HepG2 (cell line): ENCODE measurements at regions not wholly inside any gene's neighbourhood (a gene's known extent, or its start where the extent isn't known, plus 50 kb on each side); places are given as distances from the start of the nearest gene placed in this dataset.
A peak's percentile ranks its signal among the peaks of the same experiment; 100 is the strongest.

Experiments used
- ATAC-seq: fragments of 200-7000 bp; cut with Tn5 transposase; 3 replicates; pipeline ENCODE4 v1.9.1; 2020; ENCODE audit warnings: mild to moderate bottlenecking, moderate library complexity
- BruUV-seq: library from RNA; stranded (reverse); fragments of 400-500 nt; replicated peaks from 2 replicates; lab custom pipeline; 2021; lab: Mats Ljungman, UMichigan
- CTCF ChIA-PET: fragments of 300-600 bp; formaldehyde crosslinking; extraction: SDS; loops from one replicate; lab custom pipeline; 2021; ENCODE audit warnings: low total read pairs, inconsistent platforms, low intra/inter-chr PET ratio; lab: Yijun Ruan, JAX
- POLR2A ChIA-PET: fragments of 350-600 bp; sonication (Branson Sonifier 250); formaldehyde crosslinking; loops from one replicate; lab custom pipeline; 2020; ENCODE audit warnings: antibody characterized with exemption, inconsistent platforms; lab: Yijun Ruan, JAX
- DNase-seq: peaks from one replicate; pipeline ENCODE4 v3.0.0-alpha.2; 2015; ENCODE audit warnings: low spot score
- FAIRE-seq: peaks from 3 replicates; lab custom pipeline; 2011; peaks lifted over from hg19 to GRCh38; lab: Jason Lieb, UNC
- H2AFZ ChIP-seq: one replicate; pipeline ENCODE4 v1.6.1; 2011; ENCODE audit warnings: low read length, inconsistent platforms
- H3K27ac ChIP-seq: fragments of 300-600 bp; 3 replicates; pipeline ENCODE4 v1.8.0; 2011; ENCODE audit warnings: mixed run types, mild to moderate bottlenecking, mixed read lengths, low read length, inconsistent platforms; ENCODE audit not compliant: insufficient read depth; ENCODE audit errors: extremely low read length
- H3K27me3 ChIP-seq, 2 experiments: fragments of 200-600 bp in 1 of 2; 2 replicates in 1 of 2; 3 replicates in 1 of 2; pipeline versions ENCODE4 v1.6.0 to v1.8.0; 2011; ENCODE audit warnings: low read length in 2 of 2, mild to moderate bottlenecking in 2 of 2, moderate library complexity in 2 of 2, inconsistent platforms in 1 of 2; ENCODE audit not compliant: insufficient read depth in 2 of 2, control insufficient read depth in 1 of 2
- H3K36me3 ChIP-seq, 2 experiments: fragments of 200-600 bp in 1 of 2; replicated peaks in 1 of 2; 2 replicates in 1 of 2; 3 replicates in 1 of 2; pipeline versions ENCODE4 v1.5.1 to v1.8.0; 2011; ENCODE audit warnings: low read length in 2 of 2, inconsistent platforms in 1 of 2; ENCODE audit not compliant: insufficient read depth in 2 of 2, control insufficient read depth in 1 of 2
- H3K4me1 ChIP-seq: 2 replicates; pipeline ENCODE4 v1.5.1; 2012; ENCODE audit warnings: low read length, inconsistent platforms; ENCODE audit not compliant: insufficient read depth
- H3K4me2 ChIP-seq: 2 replicates; pipeline ENCODE4 v1.6.0; 2011; ENCODE audit warnings: low read depth, low read length, inconsistent platforms
- H3K4me3 ChIP-seq, 3 experiments: fragments of 200-600 bp in 1 of 3; sonication (generic), shearing (Covaris generic) in 1 of 3; replicated peaks in 1 of 3; 2 replicates each; pipeline ENCODE4 v1.5.1; 2011 to 2016; ENCODE audit warnings: low read length in 3 of 3, inconsistent platforms in 2 of 3, low read depth in 2 of 3, mild to moderate bottlenecking in 2 of 3, control low read depth in 1 of 3, mixed read lengths in 1 of 3; ENCODE audit not compliant: insufficient read depth in 1 of 3
- H3K79me2 ChIP-seq: one replicate; pipeline ENCODE4 v1.6.1; 2011; ENCODE audit warnings: low read length, inconsistent platforms; ENCODE audit not compliant: insufficient read depth
- H3K9ac ChIP-seq: 2 replicates; pipeline ENCODE4 v1.6.0; 2011; ENCODE audit warnings: mild to moderate bottlenecking, low read depth, low read length, inconsistent platforms; ENCODE audit not compliant: insufficient read depth
- H3K9me3 ChIP-seq: 2 replicates; pipeline ENCODE4 v1.5.1; 2012; ENCODE audit warnings: mild to moderate bottlenecking, low read length
- H4K20me1 ChIP-seq: 2 replicates; pipeline ENCODE4 v1.6.0; 2011; ENCODE audit warnings: inconsistent platforms, mild to moderate bottlenecking, low read length, moderate library complexity; ENCODE audit not compliant: insufficient read depth
- DPF2 ChIP-seq: sonication (generic); formaldehyde crosslinking; IDR thresholded peaks from 2 replicates; pipeline ENCODE4 v1.4.0; 2020; ENCODE audit warnings: mild to moderate bottlenecking, low read depth, missing genetic modification reagents, borderline replicate concordance
- GATA4 ChIP-seq: sonication (generic); IDR thresholded peaks from 2 replicates; pipeline ENCODE4 v1.6.1; 2016; ENCODE audit warnings: antibody characterized with exemption, low read depth, borderline replicate concordance
- MAZ ChIP-seq, 2 experiments: sonication (generic) in 1 of 2; formaldehyde crosslinking in 1 of 2; IDR thresholded peaks; 2 replicates each; pipeline versions ENCODE4 v1.5.0 to v1.6.1; 2012 to 2020; ENCODE audit warnings: low read depth in 2 of 2, mild to moderate bottlenecking in 2 of 2, borderline replicate concordance in 1 of 2, improper control_type of control experiment in 1 of 2, low read length in 1 of 2, missing genetic modification reagents in 1 of 2, moderate library complexity in 1 of 2
- MEIS2 ChIP-seq: sonication (generic); formaldehyde crosslinking; IDR thresholded peaks from 2 replicates; pipeline ENCODE4 v1.9.0; 2021; ENCODE audit warnings: mild to moderate bottlenecking, missing genetic modification reagents
- PATZ1 ChIP-seq: sonication (generic); formaldehyde crosslinking; IDR thresholded peaks from 2 replicates; pipeline ENCODE4 v1.4.0; 2020; ENCODE audit warnings: missing genetic modification reagents
- THAP9 ChIP-seq: sonication (generic); formaldehyde crosslinking; IDR thresholded peaks from 2 replicates; pipeline ENCODE4; 2020; ENCODE audit warnings: missing genetic modification reagents, mild to moderate bottlenecking, borderline replicate concordance
- ZBTB2 ChIP-seq: sonication (generic); formaldehyde crosslinking; IDR thresholded peaks from 2 replicates; pipeline ENCODE4 v1.8.0; 2022; ENCODE audit warnings: low read depth, missing genetic modification reagents
- ZNF225 ChIP-seq: sonication (generic); formaldehyde crosslinking; IDR thresholded peaks from 2 replicates; pipeline ENCODE4 v1.4.0; 2020; ENCODE audit warnings: mild to moderate bottlenecking, missing genetic modification reagents
- ZNF546 ChIP-seq: sonication (generic); formaldehyde crosslinking; conservative IDR thresholded peaks from 2 replicates; pipeline ENCODE4 v1.8.1; 2023; ENCODE audit warnings: mild to moderate bottlenecking, missing genetic modification reagents
- ZNF652 ChIP-seq: IDR thresholded peaks from 2 replicates; pipeline ENCODE4 v1.6.1; 2016; ENCODE audit warnings: low read depth, borderline replicate concordance
- ZSCAN29 ChIP-seq: sonication (generic); formaldehyde crosslinking; conservative IDR thresholded peaks from 2 replicates; pipeline ENCODE4 v1.4.0; 2020; ENCODE audit warnings: mild to moderate bottlenecking, missing genetic modification reagents
- WGBS: methylation state at CpG from one replicate; pipeline ENCODE4 v1.1.6; 2017; ENCODE audit warnings: low lambda C conversion rate; 5-methylcytosine and 5-hydroxymethylcytosine counted together
- in situ Hi-C: cut with HindIII; loops from 2 replicates; pipeline ENCODE4 v1.10.0; 2017; ENCODE audit warnings: low pct_unique_long_range_greater_than_20kb; ENCODE audit not compliant: extremely low pct_ligation_motif_present
- intact Hi-C: fragments of 100-400 bp; cut with micrococcal nuclease; formaldehyde crosslinking; loops from one replicate; pipeline ENCODE4 v1.10.0; 2022; ENCODE audit not compliant: unreplicated experiment
- TF ChIP-seq, protein P1 (sequence below): sonication (generic); formaldehyde crosslinking; IDR thresholded peaks from 2 replicates; pipeline ENCODE4 v1.5.0; 2020; ENCODE audit warnings: missing genetic modification reagents

GRCh38 chr14:76946753-76947077 is 81.8 kb downstream of the IRF2BPL start:
- no peaks in the 10 kb centered on the region for H3K79me2 ChIP-seq
- TF ChIP-seq ZNF225 (CRISPR knock-in tag), result no peak
- TF ChIP-seq PATZ1, result no peak
- TF ChIP-seq ZNF652 (CRISPR knock-in tag), result no peak
- TF ChIP-seq ZBTB2 (CRISPR knock-in tag), result no peak
- TF ChIP-seq MAZ (IDR thresholded peaks at IDR 0.05; ENCODE audit: borderline replicate concordance, low read depth, low read length), result no peak
- peak; percentile 32 for TF ChIP-seq MAZ (CRISPR knock-in tag; IDR thresholded peaks at IDR 0.05; ENCODE audit: low read depth)
- no peak for TF ChIP-seq GATA4
- 0 out of 2 replicates have a peak, but pooled peaks have one; percentile 72 for TF ChIP-seq THAP9 (CRISPR knock-in tag)
- TF ChIP-seq DPF2 (CRISPR knock-in tag), result 0 out of 2 replicates have a peak, but pooled peaks have one; percentile 13
- TF ChIP-seq ZNF546 (CRISPR knock-in tag), result 0 out of 2 replicates have a peak, but pooled peaks have one; percentile 63
- TF ChIP-seq, protein P1, sequence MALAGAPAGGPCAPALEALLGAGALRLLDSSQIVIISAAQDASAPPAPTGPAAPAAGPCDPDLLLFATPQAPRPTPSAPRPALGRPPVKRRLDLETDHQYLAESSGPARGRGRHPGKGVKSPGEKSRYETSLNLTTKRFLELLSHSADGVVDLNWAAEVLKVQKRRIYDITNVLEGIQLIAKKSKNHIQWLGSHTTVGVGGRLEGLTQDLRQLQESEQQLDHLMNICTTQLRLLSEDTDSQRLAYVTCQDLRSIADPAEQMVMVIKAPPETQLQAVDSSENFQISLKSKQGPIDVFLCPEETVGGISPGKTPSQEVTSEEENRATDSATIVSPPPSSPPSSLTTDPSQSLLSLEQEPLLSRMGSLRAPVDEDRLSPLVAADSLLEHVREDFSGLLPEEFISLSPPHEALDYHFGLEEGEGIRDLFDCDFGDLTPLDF, result no peak
- no peak for TF ChIP-seq MEIS2 (CRISPR knock-in tag)
- TF ChIP-seq ZSCAN29 (CRISPR knock-in tag), result no peak
- peak overlapping the region in 1 of 3 experiments; percentile 68; a peak in 2 of 6 replicates for H3K4me3 ChIP-seq
- FAIRE-seq (no peak), ATAC-seq (peak; percentile 24; the same call in 2 of the 3 replicates), DNase-seq (no peak)
- no peak overlapping the region for H3K27ac ChIP-seq
- no peaks in the 10 kb centered on the region; a peak in 1 of 5 replicates for H3K27me3 ChIP-seq
- no peaks in the 10 kb centered on the region for H4K20me1 ChIP-seq
- in situ Hi-C loops (no loop called here), intact Hi-C loops (loop anchor here (1.0 kb wide), 2 partner anchors 77 to 107 kb away; no protein-coding TSS in a partner anchor)
- BruUV-seq, result no TSS peak
- 13% methylated on average over 6 of the region's 6 CpGs for WGBS
- peak overlapping the region; percentile 51; the same call in 1 of the 2 replicates for H3K9ac ChIP-seq
- POLR2A ChIA-PET, result interaction anchor here (1.1 to 2.0 kb wide), 4 partner anchors 9 to 82 kb away, joined by 3 to 14 read pairs (median 9); partner anchors contain the start of gene IRF2BPL
- no peaks in the 10 kb centered on the region for H3K36me3 ChIP-seq
- peaks cover 81% of the 10 kb centered on the region for H3K4me1 ChIP-seq
- CTCF ChIA-PET, result interaction anchor here (1.3 to 2.5 kb wide), 4 partner anchors 106 to 124 kb away, joined by 4 to 24 read pairs (median 4); no protein-coding TSS in a partner anchor
- no peak overlapping the region for H2AFZ ChIP-seq
- no peaks in the 10 kb centered on the region for H3K9me3 ChIP-seq
- peak overlapping the region; percentile 86 for H3K4me2 ChIP-seq
